HFF-Myc (cell line): ENCODE measurements at regions not wholly inside any gene's neighbourhood (a gene's known extent, or its start where the extent isn't known, plus 50 kb on each side); places are given as distances from the start of the nearest gene placed in this dataset.

Source experiments
- DNase-seq: peaks from one replicate; pipeline ENCODE4 v3.0.0-alpha.2; 2011; ENCODE audit warnings: low read depth; ENCODE audit errors: extremely low read depth
- H3K4me3 ChIP-seq: replicated peaks from 2 replicates; pipeline ENCODE4 v1.5.1; 2011; ENCODE audit warnings: low read depth, mild to moderate bottlenecking, control low read depth, low read length
- TF ChIP-seq, protein P1 (sequence below): IDR thresholded peaks from 2 replicates; pipeline ENCODE4 v1.5.1; 2012; ENCODE audit warnings: mild to moderate bottlenecking, low read depth, low read length, control low read depth; ENCODE audit errors: missing control alignments

DNA sequence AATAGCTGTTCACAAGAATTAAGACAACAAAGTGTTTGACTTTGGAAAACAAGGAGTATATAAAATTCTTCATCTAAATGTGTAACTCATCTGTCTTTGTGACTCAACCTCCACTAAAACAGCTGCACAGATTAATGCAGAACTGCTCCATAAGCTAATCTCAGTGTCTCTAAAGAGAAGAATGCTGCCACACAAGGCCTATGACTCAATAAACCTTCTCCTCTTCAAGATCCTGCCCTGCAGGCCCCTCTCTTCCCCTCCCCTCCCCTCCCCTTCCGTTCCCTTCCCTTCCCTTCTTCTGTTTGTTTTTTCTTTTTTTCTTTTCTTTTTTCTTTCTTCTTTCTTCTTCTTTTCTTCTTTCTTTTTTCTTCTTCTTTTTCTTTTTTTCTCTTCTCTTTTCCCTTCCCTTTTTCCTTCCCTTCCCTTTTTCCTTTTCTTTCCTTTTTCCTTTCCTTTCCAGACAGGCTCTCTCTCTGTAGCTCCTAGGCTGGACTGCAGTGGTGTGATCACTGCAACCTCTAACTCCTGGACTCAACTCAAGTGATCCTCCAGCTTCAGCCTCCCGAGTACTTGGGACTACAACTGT, 1052.8 kb downstream of the BRINP3 start:
- TF ChIP-seq, protein P1, sequence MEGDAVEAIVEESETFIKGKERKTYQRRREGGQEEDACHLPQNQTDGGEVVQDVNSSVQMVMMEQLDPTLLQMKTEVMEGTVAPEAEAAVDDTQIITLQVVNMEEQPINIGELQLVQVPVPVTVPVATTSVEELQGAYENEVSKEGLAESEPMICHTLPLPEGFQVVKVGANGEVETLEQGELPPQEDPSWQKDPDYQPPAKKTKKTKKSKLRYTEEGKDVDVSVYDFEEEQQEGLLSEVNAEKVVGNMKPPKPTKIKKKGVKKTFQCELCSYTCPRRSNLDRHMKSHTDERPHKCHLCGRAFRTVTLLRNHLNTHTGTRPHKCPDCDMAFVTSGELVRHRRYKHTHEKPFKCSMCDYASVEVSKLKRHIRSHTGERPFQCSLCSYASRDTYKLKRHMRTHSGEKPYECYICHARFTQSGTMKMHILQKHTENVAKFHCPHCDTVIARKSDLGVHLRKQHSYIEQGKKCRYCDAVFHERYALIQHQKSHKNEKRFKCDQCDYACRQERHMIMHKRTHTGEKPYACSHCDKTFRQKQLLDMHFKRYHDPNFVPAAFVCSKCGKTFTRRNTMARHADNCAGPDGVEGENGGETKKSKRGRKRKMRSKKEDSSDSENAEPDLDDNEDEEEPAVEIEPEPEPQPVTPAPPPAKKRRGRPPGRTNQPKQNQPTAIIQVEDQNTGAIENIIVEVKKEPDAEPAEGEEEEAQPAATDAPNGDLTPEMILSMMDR = no peak
- no peak overlapping the region for H3K4me3 ChIP-seq
- DNase-seq = no peak

DNA sequence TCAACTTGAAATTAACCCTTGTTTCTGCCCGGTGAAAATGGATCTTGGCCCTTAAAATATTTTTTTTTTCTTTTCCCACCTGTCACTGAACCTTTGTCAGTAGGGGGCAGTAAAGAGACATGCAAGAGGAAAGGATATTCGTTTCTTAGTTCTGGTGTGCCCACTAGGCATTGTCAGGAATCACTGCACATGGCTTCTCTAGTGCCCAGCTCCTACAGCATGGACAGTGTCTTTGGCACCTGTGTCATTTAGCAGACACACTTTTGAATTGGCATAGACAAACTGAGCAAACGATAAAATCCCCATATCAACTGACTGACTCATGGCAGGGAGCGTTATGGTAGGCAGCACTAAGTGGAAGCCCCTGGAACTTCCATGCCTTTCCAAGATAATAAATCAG, 1048.1 kb downstream of the BRINP3 start:
- DNase-seq = no peak
- H3K4me3 ChIP-seq = no peak overlapping the region
- TF ChIP-seq, protein P1 = no peak

DNA sequence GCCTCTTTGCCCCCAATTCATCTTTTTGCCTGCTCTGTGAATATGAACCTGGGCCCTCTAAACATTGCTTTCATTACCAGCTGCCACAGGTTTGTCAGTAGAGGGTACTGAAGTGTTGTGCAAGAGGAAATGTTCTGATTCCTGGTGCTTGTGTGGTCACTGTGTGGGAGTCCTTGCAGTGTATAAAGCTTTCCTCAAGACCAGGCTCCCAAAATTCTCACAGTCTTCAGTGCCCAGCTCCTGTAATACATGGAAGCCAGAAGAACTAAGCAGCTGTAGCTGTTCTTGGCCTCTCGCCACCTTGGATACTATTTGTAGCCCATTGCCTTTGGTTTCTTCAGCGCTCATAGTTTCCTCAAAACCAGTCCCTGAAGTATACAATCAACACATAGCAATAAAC, 1046.2 kb downstream of the BRINP3 start:
- TF ChIP-seq, protein P1 = no peak
- no peak overlapping the region for H3K4me3 ChIP-seq
- DNase-seq = no peak

DNA sequence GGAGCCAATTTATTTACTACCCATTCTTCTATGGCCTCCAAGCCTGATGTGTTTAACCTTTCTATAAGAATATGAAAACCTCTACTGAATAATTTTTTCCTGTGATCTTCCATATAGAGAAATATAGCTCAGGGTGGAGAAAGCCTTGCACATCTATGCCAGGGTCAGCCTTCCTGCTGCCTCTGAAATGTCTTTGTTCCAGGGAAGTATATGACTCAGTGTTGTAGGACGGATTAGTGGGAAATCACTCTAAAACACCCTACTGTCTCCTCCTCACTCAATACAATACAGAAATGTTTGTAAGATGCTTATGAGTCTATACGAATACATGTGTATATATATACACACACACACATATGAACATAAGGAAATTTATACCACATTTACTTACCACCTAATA, 1044.9 kb downstream of the BRINP3 start:
- DNase-seq = no peak
- TF ChIP-seq, protein P1 = no peak
- no peak overlapping the region for H3K4me3 ChIP-seq

DNA sequence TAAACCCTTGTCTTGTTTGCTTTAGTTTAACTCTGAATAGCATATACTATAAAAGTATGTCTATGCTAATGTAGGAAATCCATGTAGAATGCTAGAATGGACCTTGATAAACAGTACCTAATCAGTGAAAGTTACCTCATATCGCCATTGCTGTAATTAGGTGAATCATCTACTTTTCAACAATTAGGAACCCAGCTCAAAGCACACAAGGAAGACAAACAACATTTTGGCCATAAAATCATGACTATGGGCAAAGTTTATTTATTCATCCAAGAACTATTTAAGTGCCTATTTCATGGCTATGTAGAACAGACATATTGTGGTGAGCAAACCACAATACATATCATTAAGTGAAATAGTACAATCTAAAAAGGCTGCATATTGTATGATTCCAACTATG, 1043.2 kb downstream of the BRINP3 start:
- DNase-seq = no peak
- H3K4me3 ChIP-seq = no peak overlapping the region
- TF ChIP-seq, protein P1 = no peak

DNA sequence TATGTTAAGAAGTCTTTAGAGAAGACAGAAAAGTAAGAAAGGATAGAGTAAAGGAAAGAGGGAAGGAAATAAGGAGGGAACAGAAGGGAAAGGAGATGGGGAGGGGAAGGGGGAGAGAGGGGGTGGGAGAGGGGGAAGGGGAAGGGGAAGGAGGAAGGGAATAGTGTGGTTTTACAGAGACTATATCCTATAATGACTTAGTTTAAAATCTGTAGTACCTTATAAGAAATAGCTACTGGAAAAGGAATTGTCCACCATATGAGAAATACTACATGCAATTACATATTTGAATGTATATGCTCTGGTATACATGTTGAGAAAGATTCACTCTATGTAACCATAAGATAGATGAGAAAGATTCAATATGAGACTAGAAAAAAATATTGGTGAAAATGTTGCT, 1042.3 kb downstream of the BRINP3 start:
- H3K4me3 ChIP-seq = no peak overlapping the region
- DNase-seq = no peak
- TF ChIP-seq, protein P1 = no peak

DNA sequence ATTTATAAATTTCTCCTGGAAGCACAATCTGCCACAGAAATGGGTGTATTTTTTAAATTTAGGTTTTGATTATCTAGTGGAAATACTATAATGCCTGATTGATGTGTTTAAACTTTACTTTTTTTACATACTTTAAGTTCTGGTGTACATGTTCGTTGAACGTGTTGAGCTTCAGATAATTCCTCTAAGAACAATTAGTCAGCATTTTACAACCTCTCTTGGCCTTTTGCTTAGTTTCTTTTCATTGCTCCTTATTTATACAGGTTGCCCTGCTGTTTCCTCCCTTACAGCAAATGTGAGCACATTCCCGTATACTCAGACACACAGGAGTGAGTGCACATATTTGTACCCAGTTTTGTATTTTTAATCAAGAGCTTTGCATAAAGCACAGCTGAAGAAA, 1038.9 kb downstream of the BRINP3 start:
- DNase-seq = no peak
- TF ChIP-seq, protein P1 = no peak

More for the DNA sequence above, 1038.9 kb downstream of the BRINP3 start:
- no peak overlapping the region for H3K4me3 ChIP-seq
